Glutamatergic neuron (in vitro differentiated cells): ENCODE measurements at regions not wholly inside any gene's neighbourhood (a gene's known extent, or its start where the extent isn't known, plus 50 kb on each side); places are given as distances from the start of the nearest gene placed in this dataset.

Experiments
- DNase-seq: peaks from one replicate; pipeline ENCODE4 v3.0.0; 2022
- H3K27ac Mint-ChIP-seq: one replicate; pipeline ENCODE4 v1.8.0; 2020; ENCODE audit warnings: mild to moderate bottlenecking, mixed read lengths, inconsistent platforms; ENCODE audit not compliant: unreplicated experiment
- H3K27me3 Mint-ChIP-seq: one replicate; pipeline ENCODE4 v1.8.0; 2020; ENCODE audit warnings: mild to moderate bottlenecking, moderate library complexity, mixed read lengths, inconsistent platforms; ENCODE audit not compliant: unreplicated experiment
- H3K36me3 Mint-ChIP-seq: one replicate; pipeline ENCODE4 v1.8.0; 2020; ENCODE audit warnings: mild to moderate bottlenecking, mixed read lengths, inconsistent platforms; ENCODE audit not compliant: unreplicated experiment
- H3K4me1 Mint-ChIP-seq: one replicate; pipeline ENCODE4 v1.8.0; 2020; ENCODE audit warnings: mild to moderate bottlenecking, low read depth, mixed read lengths, inconsistent platforms; ENCODE audit not compliant: unreplicated experiment
- H3K4me3 Mint-ChIP-seq: one replicate; pipeline ENCODE4 v1.8.0; 2020; ENCODE audit warnings: mild to moderate bottlenecking, mixed read lengths, inconsistent platforms; ENCODE audit not compliant: unreplicated experiment
- H3K9me3 Mint-ChIP-seq: one replicate; pipeline ENCODE4 v1.8.0; 2020; ENCODE audit warnings: mild to moderate bottlenecking, moderate library complexity, mixed read lengths, inconsistent platforms; ENCODE audit not compliant: unreplicated experiment
- TF ChIP-seq, protein P1 (sequence below): fragments of 200-600 bp; sonication (generic); IDR thresholded peaks from one replicate; pipeline ENCODE4 v1.5.0; 2021; ENCODE audit not compliant: partially characterized antibody, unreplicated experiment

DNA sequence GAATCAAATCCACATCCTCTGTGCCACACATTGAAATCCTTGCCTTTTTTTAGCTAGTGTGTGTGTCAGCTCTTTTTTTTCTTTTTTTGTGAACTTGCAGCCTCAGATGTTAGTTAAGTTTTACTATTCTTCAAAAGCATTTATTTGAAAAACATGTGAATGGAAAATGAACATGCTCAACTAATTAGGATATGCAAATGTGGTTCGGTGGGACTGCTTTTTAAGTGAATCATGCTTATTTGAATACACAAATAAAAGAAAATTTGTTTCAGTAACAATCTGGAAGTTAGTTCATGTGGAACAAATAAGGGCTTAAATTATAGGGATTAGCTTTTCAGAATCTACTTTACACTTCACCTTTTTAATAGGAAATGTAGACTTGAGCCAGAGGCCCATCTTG lies 751.5 kb upstream of the FAM241A start:
- Mint-ChIP-seq H3K4me3 (no peak overlapping the region), H3K27me3 (no peaks in the 10 kb centered on the region), H3K27ac (no peak overlapping the region), H3K9me3 (no peaks in the 10 kb centered on the region), H3K4me1 (peaks cover 1% of the 10 kb centered on the region), H3K36me3 (no peaks in the 10 kb centered on the region)
- DNase-seq: no peak
- TF ChIP-seq, protein P1, sequence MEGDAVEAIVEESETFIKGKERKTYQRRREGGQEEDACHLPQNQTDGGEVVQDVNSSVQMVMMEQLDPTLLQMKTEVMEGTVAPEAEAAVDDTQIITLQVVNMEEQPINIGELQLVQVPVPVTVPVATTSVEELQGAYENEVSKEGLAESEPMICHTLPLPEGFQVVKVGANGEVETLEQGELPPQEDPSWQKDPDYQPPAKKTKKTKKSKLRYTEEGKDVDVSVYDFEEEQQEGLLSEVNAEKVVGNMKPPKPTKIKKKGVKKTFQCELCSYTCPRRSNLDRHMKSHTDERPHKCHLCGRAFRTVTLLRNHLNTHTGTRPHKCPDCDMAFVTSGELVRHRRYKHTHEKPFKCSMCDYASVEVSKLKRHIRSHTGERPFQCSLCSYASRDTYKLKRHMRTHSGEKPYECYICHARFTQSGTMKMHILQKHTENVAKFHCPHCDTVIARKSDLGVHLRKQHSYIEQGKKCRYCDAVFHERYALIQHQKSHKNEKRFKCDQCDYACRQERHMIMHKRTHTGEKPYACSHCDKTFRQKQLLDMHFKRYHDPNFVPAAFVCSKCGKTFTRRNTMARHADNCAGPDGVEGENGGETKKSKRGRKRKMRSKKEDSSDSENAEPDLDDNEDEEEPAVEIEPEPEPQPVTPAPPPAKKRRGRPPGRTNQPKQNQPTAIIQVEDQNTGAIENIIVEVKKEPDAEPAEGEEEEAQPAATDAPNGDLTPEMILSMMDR: no peak

DNA sequence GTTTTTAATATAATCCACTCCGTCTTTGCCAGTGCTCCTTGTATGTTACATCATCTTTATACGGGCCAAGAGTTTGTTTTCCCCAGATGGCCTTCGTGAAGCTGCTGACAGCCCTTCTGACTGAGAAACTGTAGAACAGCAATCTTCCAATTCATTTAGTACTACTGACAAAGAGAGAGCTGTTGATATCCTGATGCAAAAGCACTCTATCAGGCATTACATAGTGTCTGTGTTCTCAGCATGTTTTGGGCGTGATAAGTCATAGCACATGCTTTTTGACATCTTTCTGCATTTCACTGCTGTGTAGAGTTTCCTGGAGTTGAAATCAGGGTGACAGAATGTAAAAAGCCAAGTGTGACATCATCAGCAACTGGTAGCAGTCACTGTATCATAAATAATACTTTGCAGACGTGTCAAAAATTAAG lies 746.3 kb upstream of the FAM241A start:
- DNase-seq: no peak
- Mint-ChIP-seq H3K4me1 (peaks cover 9% of the 10 kb centered on the region), H3K9me3 (peaks cover 5% of the 10 kb centered on the region), H3K36me3 (no peaks in the 10 kb centered on the region), H3K27me3 (peaks cover 2% of the 10 kb centered on the region), H3K4me3 (no peak overlapping the region), H3K27ac (peak overlapping the region; percentile 30)
- TF ChIP-seq, protein P1: no peak

DNA sequence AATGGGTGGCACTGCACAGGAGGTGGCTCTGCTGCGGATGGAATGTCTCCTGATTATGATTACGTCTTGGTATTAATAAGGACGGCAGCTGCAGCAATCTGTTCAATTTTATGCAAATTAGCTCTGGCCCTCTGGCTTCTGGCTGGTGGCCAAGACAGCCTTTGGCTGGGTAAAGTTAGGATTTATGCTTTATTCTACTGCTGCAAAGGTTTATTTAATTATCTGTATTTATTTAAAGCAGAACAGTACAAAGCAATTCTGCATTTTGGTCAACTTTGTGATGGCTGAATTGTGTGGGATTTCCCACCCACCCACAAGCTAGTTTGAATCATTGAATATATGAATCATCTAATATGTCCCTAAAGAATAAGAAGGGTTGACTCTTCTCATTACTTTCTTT lies 745.6 kb upstream of the FAM241A start:
- H3K27ac Mint-ChIP-seq: no peak overlapping the region
- peaks cover 9% of the 10 kb centered on the region for H3K4me1 Mint-ChIP-seq
- TF ChIP-seq, protein P1: no peak
- peaks cover 5% of the 10 kb centered on the region for H3K9me3 Mint-ChIP-seq
- H3K36me3 Mint-ChIP-seq: no peaks in the 10 kb centered on the region
- H3K27me3 Mint-ChIP-seq: peaks cover 2% of the 10 kb centered on the region
- H3K4me3 Mint-ChIP-seq: no peak overlapping the region
- peak; percentile 49 for DNase-seq

DNA sequence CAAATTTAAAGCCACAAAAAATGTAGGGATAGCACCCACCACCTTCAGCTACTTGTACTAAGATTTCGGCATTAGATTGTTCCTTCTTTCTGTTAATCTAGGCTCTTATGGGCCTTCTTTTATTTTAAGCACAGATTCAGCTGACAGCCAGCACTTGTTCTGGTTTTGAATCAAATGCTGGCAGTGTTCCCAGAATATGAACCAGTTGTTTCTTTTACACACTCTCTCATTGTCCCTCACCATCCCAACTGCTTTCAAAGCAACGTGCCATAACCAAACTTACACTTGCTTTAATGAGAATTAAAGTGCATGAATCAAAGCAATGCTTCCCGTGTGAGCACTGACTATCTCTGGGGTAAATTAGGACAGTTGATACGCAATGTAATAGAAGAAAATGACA lies 744.5 kb upstream of the FAM241A start:
- no peaks in the 10 kb centered on the region for H3K36me3 Mint-ChIP-seq
- TF ChIP-seq, protein P1: no peak
- DNase-seq: no peak
- H3K9me3 Mint-ChIP-seq: peaks cover 5% of the 10 kb centered on the region
- H3K4me1 Mint-ChIP-seq: peaks cover 9% of the 10 kb centered on the region
- peak overlapping the region; percentile 10 for H3K27ac Mint-ChIP-seq
- H3K4me3 Mint-ChIP-seq: no peak overlapping the region
- peaks cover 2% of the 10 kb centered on the region for H3K27me3 Mint-ChIP-seq

DNA sequence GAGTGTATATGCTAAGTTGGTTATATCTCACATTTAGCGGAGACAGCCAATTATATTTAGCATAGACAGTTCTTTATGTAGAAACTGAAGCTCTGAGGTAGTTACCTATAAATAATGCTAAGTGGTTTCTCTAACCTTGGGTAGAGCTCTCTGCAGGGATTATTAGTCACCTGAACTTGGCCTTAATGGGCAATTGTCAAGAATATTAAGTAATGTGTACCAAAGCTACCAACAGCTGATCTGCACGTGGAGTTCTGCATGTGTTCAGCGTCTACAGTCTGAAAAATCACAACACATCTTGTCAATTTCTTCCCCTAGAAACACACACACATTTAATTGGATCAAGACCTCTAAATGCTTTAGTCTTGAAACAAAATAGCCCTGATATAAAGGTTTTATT lies 740.6 kb upstream of the FAM241A start:
- DNase-seq: no peak
- Mint-ChIP-seq H3K4me3 (no peak overlapping the region), H3K27me3 (no peaks in the 10 kb centered on the region), H3K27ac (no peak overlapping the region), H3K4me1 (peaks cover 4% of the 10 kb centered on the region), H3K36me3 (no peaks in the 10 kb centered on the region), H3K9me3 (peaks cover under 1% of the 10 kb centered on the region)
- TF ChIP-seq, protein P1: no peak
